SU-DHL-6 (cell line): ENCODE measurements at regions not wholly inside any gene's neighbourhood (a gene's known extent, or its start where the extent isn't known, plus 50 kb on each side); places are given as distances from the start of the nearest gene placed in this dataset.

Experiments
- H2AFZ ChIP-seq: fragments of 200-600 bp; sonication (generic); 2 replicates; pipeline ENCODE4 v1.6.1; 2014; ENCODE audit warnings: low read depth, mild to moderate bottlenecking, moderate library complexity, mixed read lengths, antibody characterized with exemption, low read length; ENCODE audit not compliant: severe bottlenecking
- H3F3A ChIP-seq: fragments of 200-600 bp; shearing (Covaris generic); 2 replicates; pipeline ENCODE4 v1.6.0; 2016; ENCODE audit warnings: antibody characterized with exemption, mild to moderate bottlenecking; ENCODE audit not compliant: insufficient read depth
- H3K27ac ChIP-seq: fragments of 200-600 bp; sonication (generic); 2 replicates; pipeline ENCODE4 v1.5.1; 2016; ENCODE audit warnings: low read depth, mild to moderate bottlenecking, low read length, moderate library complexity, mixed read lengths
- H3K27me3 ChIP-seq: fragments of 200-600 bp; sonication (generic), shearing (Covaris generic); 2 replicates; pipeline ENCODE4 v1.6.0; 2014; ENCODE audit warnings: mild to moderate bottlenecking, low read length
- H3K36me3 ChIP-seq: fragments of 200-600 bp; sonication (generic); 2 replicates; pipeline ENCODE4 v1.6.1; 2014; ENCODE audit warnings: mild to moderate bottlenecking, low read length, mixed read lengths
- H3K4me2 ChIP-seq: fragments of 300-600, 200-600 bp; shearing (Covaris generic), sonication (generic); 2 replicates; pipeline ENCODE4 v1.6.0; 2014; ENCODE audit warnings: low read length, low read depth, mild to moderate bottlenecking; ENCODE audit not compliant: poor library complexity, severe bottlenecking
- H3K4me3 ChIP-seq: fragments of 200-600 bp; sonication (generic); 2 replicates; pipeline ENCODE4 v1.5.1; 2014; ENCODE audit warnings: antibody characterized with exemption, low read length, mild to moderate bottlenecking, mixed read lengths; ENCODE audit not compliant: insufficient read depth, poor library complexity, severe bottlenecking
- H3K79me2 ChIP-seq: fragments of 200-600 bp; sonication (generic); 2 replicates; pipeline ENCODE4 v1.6.1; 2014; ENCODE audit warnings: mild to moderate bottlenecking, low read length, moderate library complexity; ENCODE audit not compliant: insufficient read depth
- H3K9ac ChIP-seq: fragments of 200-600 bp; sonication (generic); 2 replicates; pipeline ENCODE4 v1.7.0; 2014; ENCODE audit warnings: mild to moderate bottlenecking, low read length
- H3K9me2 ChIP-seq: fragments of 200-600 bp; sonication (generic); replicated peaks from 2 replicates; pipeline ENCODE4 v1.6.1; 2014; ENCODE audit warnings: low read length; ENCODE audit not compliant: insufficient read depth
- H3K9me3 ChIP-seq: fragments of 200-600 bp; sonication (generic); 2 replicates; pipeline ENCODE4 v1.6.1; 2014; ENCODE audit warnings: low read length, mixed read lengths; ENCODE audit not compliant: insufficient read depth
- H4K20me1 ChIP-seq: fragments of 200-600 bp; sonication (generic); 2 replicates; pipeline ENCODE4 v1.6.1; 2014; ENCODE audit warnings: low read depth, mild to moderate bottlenecking, antibody characterized with exemption, low read length, moderate library complexity, mixed read lengths
- CTCF ChIP-seq: fragments of 200-600 bp; sonication (generic); IDR thresholded peaks from one replicate; pipeline ENCODE4 v1.5.1; 2017; ENCODE audit warnings: antibody characterized with exemption, mild to moderate bottlenecking, low read length, moderate library complexity; ENCODE audit not compliant: insufficient read depth, poor library complexity, severe bottlenecking
- EZH2phosphoT487 ChIP-seq: fragments of 200-600 bp; sonication (generic), shearing (Covaris generic); conservative IDR thresholded peaks from 2 replicates; pipeline ENCODE4 v1.6.1; 2018; ENCODE audit warnings: mild to moderate bottlenecking, antibody characterized with exemption, low read length, moderate library complexity, mixed read lengths

- no peak for TF ChIP-seq EZH2phosphoT487
- no peak for TF ChIP-seq CTCF
- Histone ChIP-seq H3K27me3 (no peaks in the 10 kb centered on the region), H4K20me1 (no peaks in the 10 kb centered on the region), H3K9me3 (no peaks in the 10 kb centered on the region), H3K36me3 (no peaks in the 10 kb centered on the region), H3K4me2 (no peak overlapping the region), H3K27ac (no peak overlapping the region), H2AFZ (no peak overlapping the region), H3K9ac (no peak overlapping the region), H3K9me2 (no peaks in the 10 kb centered on the region), H3K79me2 (no peaks in the 10 kb centered on the region), H3K4me3 (no peak overlapping the region), H3F3A (no peaks in the 10 kb centered on the region)
Observed at GRCh38 chr16:13324851-13325250, 423.5 kb downstream of the SHISA9 start.

GRCh38 chr16:13325396-13325795 is 424.0 kb downstream of the SHISA9 start:
- Histone ChIP-seq H3K27me3 (no peaks in the 10 kb centered on the region), H4K20me1 (no peaks in the 10 kb centered on the region)
- no peak for TF ChIP-seq EZH2phosphoT487
- TF ChIP-seq CTCF: no peak

GRCh38 chr16:13331918-13332317 is 430.5 kb downstream of the SHISA9 start:
- no peaks in the 10 kb centered on the region for H3K27me3 ChIP-seq
- TF ChIP-seq CTCF (no peak), EZH2phosphoT487 (no peak)
- no peak overlapping the region for H2AFZ ChIP-seq
- no peak overlapping the region for H3K4me2 ChIP-seq
- H3K9me2 ChIP-seq: no peaks in the 10 kb centered on the region
- no peak overlapping the region for H3K27ac ChIP-seq
- no peaks in the 10 kb centered on the region for H3K79me2 ChIP-seq
- H3F3A ChIP-seq: no peaks in the 10 kb centered on the region
- H3K9me3 ChIP-seq: no peaks in the 10 kb centered on the region
- no peak overlapping the region for H3K9ac ChIP-seq
- H3K36me3 ChIP-seq: no peaks in the 10 kb centered on the region
- no peaks in the 10 kb centered on the region for H4K20me1 ChIP-seq
- H3K4me3 ChIP-seq: no peak overlapping the region

More at GRCh38 chr16:13325396-13325795, 424.0 kb downstream of the SHISA9 start:
- H3K9ac ChIP-seq: no peak overlapping the region
- no peaks in the 10 kb centered on the region for H3K9me2 ChIP-seq
- H2AFZ ChIP-seq: no peak overlapping the region
- no peaks in the 10 kb centered on the region for H3K9me3 ChIP-seq
- H3F3A ChIP-seq: no peaks in the 10 kb centered on the region
- no peaks in the 10 kb centered on the region for H3K36me3 ChIP-seq
- no peak overlapping the region for H3K4me2 ChIP-seq
- H3K4me3 ChIP-seq: no peak overlapping the region
- no peaks in the 10 kb centered on the region for H3K79me2 ChIP-seq
- H3K27ac ChIP-seq: no peak overlapping the region
